ENCODE measurements at regions not wholly inside any gene's neighbourhood (a gene's known extent, or its start where the extent isn't known, plus 50 kb on each side); places are given as distances from the start of the nearest gene placed in this dataset.

- TF ChIP-seq POLR2A (IDR thresholded peaks at IDR 0.05; ENCODE audit: low read depth, low read length) = no peak
- TF ChIP-seq MAX (IDR thresholded peaks at IDR 0.05; ENCODE audit: insufficient read depth, insufficient read length) = no peak
- no peak for TF ChIP-seq EZH2 (IDR thresholded peaks at IDR 0.05; ENCODE audit: borderline replicate concordance, low read depth, low read length, severe bottlenecking)
- no peak for TF ChIP-seq CTCF (IDR thresholded peaks at IDR 0.05; ENCODE audit: extremely low read depth in 1 of 2, insufficient read depth in 1 of 2, low read depth in 1 of 2, low read length in 2 of 2)
These were observed 497.8 kb upstream of the CNTN4 start for GRCh38 chr3:1600700-1601418.
